ENCODE measurements at regions not wholly inside any gene's neighbourhood (a gene's known extent, or its start where the extent isn't known, plus 50 kb on each side); places are given as distances from the start of the nearest gene placed in this dataset.

DNA sequence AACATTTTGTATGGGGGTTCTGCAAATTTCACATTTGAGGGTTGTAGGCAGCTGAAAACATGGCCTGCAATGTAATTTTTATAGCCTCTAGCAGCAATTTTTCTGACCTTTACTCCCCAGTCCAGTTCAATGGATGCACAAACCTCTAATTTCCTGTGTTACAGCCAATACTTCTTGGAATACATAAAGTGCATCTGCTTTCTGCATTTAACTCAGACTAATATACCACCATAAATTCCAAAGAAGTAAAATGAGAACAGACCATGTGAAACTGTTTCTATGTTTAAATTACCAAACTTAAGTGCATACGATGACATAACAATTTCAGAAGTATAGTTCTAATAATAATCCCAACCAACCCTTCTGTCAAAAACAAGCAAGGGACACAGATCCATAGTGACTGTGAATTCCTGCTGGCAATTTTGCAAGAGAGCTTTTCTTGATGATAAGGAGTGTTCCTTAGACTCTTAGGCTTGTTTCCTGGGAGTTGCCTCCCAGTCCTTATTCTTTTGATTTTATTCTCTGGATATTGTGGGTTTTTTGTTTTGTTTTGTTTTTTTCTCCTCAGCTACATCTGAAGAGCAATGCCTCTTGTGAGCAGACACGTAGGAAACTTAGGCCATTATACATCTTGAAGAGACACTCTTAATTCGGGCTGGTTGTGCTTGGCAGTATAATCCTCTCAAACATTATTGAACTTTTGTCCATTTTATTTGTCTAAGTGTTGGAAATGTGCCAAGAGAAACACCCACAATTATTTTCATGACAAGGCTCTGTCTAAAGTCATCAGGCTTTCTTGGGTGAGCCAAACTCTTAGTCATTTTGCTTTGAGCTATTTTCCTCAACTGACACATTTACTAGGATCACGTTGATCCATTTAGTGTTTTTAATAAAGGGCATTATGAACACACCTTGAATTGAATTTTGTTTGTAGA, 51.3 kb upstream of the RERGL start:
- TF ChIP-seq, protein P1, sequence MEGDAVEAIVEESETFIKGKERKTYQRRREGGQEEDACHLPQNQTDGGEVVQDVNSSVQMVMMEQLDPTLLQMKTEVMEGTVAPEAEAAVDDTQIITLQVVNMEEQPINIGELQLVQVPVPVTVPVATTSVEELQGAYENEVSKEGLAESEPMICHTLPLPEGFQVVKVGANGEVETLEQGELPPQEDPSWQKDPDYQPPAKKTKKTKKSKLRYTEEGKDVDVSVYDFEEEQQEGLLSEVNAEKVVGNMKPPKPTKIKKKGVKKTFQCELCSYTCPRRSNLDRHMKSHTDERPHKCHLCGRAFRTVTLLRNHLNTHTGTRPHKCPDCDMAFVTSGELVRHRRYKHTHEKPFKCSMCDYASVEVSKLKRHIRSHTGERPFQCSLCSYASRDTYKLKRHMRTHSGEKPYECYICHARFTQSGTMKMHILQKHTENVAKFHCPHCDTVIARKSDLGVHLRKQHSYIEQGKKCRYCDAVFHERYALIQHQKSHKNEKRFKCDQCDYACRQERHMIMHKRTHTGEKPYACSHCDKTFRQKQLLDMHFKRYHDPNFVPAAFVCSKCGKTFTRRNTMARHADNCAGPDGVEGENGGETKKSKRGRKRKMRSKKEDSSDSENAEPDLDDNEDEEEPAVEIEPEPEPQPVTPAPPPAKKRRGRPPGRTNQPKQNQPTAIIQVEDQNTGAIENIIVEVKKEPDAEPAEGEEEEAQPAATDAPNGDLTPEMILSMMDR (IDR thresholded peaks at IDR 0.05 in 4 of 5, conservative IDR thresholded peaks at IDR 0.05 in 1 of 5): no peak
- TF ChIP-seq POLR2A (IDR thresholded peaks at IDR 0.05): no peak

All from gastrocnemius medialis (tissue), 4 donors.